ENCODE measurements at regions not wholly inside any gene's neighbourhood (a gene's known extent, or its start where the extent isn't known, plus 50 kb on each side); places are given as distances from the start of the nearest gene placed in this dataset.

DNA sequence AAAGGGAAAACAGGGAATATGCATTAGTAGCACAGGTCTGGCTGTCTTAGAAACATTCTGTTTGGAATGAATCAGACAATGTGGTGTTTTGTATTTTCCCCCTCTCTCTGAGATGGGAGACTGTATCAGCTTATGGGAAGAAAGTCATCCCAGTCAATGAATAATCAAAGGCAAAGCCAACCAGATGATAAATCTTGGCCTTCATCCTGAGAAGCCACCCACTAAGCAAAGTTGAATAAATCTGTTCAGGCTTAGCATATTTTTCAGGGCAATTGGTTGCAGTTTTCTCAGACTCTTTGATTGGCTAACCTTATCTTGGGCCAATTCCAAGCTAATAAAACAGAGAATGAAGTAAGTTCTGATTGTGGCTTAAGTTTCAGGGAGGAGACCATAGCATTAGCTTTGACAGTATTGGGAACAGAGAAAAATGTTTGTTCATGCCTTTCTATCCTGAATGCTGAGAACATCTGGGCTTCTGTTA is 63.6 kb upstream of the ARL8B start:
- DNase-seq, result no peak
- Histone ChIP-seq H3K4me1 (ENCODE audit: insufficient read depth) (no peaks in the 10 kb centered on the region), H3K27me3 (no peaks in the 10 kb centered on the region), H3K27ac (no peak overlapping the region), H3K36me3 (no peaks in the 10 kb centered on the region), H3K4me3 (no peak overlapping the region), H3K9me3 (no peaks in the 10 kb centered on the region)
- intact Hi-C loops (cut with DNase I), result loop anchor here in 3 of 4 donors (2.0 to 10.0 kb wide), 3 partner anchors 344 to 348 kb away; no protein-coding TSS in a partner anchor
- TF ChIP-seq POLR2A (IDR thresholded peaks at IDR 0.05), result no peak
- TF ChIP-seq, protein P1, sequence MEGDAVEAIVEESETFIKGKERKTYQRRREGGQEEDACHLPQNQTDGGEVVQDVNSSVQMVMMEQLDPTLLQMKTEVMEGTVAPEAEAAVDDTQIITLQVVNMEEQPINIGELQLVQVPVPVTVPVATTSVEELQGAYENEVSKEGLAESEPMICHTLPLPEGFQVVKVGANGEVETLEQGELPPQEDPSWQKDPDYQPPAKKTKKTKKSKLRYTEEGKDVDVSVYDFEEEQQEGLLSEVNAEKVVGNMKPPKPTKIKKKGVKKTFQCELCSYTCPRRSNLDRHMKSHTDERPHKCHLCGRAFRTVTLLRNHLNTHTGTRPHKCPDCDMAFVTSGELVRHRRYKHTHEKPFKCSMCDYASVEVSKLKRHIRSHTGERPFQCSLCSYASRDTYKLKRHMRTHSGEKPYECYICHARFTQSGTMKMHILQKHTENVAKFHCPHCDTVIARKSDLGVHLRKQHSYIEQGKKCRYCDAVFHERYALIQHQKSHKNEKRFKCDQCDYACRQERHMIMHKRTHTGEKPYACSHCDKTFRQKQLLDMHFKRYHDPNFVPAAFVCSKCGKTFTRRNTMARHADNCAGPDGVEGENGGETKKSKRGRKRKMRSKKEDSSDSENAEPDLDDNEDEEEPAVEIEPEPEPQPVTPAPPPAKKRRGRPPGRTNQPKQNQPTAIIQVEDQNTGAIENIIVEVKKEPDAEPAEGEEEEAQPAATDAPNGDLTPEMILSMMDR (IDR thresholded peaks at IDR 0.05), result no peak
- TF ChIP-seq EP300 (IDR thresholded peaks at IDR 0.05), result no peak

DNA sequence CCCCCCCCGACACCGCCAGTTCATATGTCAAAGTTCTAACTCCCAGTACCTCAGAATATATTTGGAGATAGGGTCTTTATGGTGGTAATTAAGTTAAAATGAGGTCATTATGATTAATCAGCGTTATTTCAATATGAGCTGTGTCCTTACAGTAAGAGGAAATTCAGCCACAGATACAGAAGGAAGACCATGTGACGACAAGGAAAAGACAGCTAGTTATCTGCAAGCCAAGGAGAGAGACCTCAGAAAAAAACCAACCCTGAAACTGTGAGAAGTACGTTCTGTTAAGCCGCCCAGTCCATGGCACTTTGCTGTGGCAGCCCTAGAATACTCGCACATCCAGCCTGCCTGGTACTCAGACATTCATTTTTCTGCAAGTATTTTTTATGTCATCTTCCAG is 62.3 kb upstream of the ARL8B start:
- Histone ChIP-seq H3K9me3 (no peaks in the 10 kb centered on the region), H3K27ac (no peak overlapping the region), H3K4me1 (ENCODE audit: insufficient read depth) (no peaks in the 10 kb centered on the region), H3K4me3 (no peak overlapping the region), H3K36me3 (no peaks in the 10 kb centered on the region), H3K27me3 (no peaks in the 10 kb centered on the region)
- DNase-seq, result no peak
- intact Hi-C loops (cut with DNase I), result loop anchor here in 3 of 4 donors (2.0 to 10.0 kb wide), 3 partner anchors 345 to 349 kb away; no protein-coding TSS in a partner anchor
- no peak for TF ChIP-seq EP300 (IDR thresholded peaks at IDR 0.05)
- TF ChIP-seq POLR2A (IDR thresholded peaks at IDR 0.05), result no peak
- TF ChIP-seq, protein P1 (IDR thresholded peaks at IDR 0.05), result no peak
- 85 to 87% (median 86%) methylated on average over 7 of the region's 7 CpGs for WGBS, 3 donors

GRCh38 chr3:5061218-5061569 is 60.9 kb upstream of the ARL8B start:
- intact Hi-C loops (cut with DNase I), result no loop called here
- Histone ChIP-seq H3K9me3 (no peaks in the 10 kb centered on the region), H3K27me3 (no peaks in the 10 kb centered on the region), H3K4me3 (no peak overlapping the region), H3K4me1 (ENCODE audit: insufficient read depth) (no peaks in the 10 kb centered on the region), H3K27ac (no peak overlapping the region), H3K36me3 (no peaks in the 10 kb centered on the region)
- TF ChIP-seq, protein P1 (IDR thresholded peaks at IDR 0.05), result no peak
- TF ChIP-seq POLR2A (IDR thresholded peaks at IDR 0.05) (no peak), EP300 (IDR thresholded peaks at IDR 0.05) (no peak)
- 83 to 95% (median 87%) methylated on average over 3 of the region's 3 CpGs for WGBS, 3 donors
- DNase-seq, result no peak

DNA sequence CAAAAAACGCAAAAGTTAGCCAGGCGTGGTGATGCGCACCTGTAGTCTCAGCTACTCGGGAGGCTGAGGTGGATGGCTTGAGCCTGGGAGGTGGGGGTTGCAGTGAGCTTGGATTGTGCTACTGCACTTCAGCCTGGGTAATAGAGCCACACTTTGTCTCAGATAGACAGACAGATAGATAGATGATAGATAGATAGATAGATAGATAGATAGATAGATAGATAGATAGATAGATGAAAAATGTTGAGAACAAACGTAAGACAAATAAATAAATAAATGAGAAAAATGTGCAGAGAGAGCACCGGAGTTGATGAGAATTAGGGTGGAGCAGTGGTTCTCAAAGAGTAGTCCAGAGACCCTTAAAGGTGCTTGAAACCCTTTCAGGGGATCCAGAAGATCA is 58.4 kb upstream of the ARL8B start:
- WGBS, 3 donors, result 86 to 92% (median 92%) methylated on average over 6 of the region's 6 CpGs

More for the DNA sequence above, 58.4 kb upstream of the ARL8B start:
- intact Hi-C loops (cut with DNase I), result no loop called here
- no peak for TF ChIP-seq EP300 (IDR thresholded peaks at IDR 0.05)
- TF ChIP-seq, protein P1 (IDR thresholded peaks at IDR 0.05), result no peak
- no peak for TF ChIP-seq POLR2A (IDR thresholded peaks at IDR 0.05)
- H3K27ac ChIP-seq, result no peak overlapping the region
- H3K36me3 ChIP-seq, result no peaks in the 10 kb centered on the region
- DNase-seq, result no peak
- H3K9me3 ChIP-seq, result no peaks in the 10 kb centered on the region
- no peaks in the 10 kb centered on the region for H3K27me3 ChIP-seq
- no peak overlapping the region for H3K4me3 ChIP-seq
- H3K4me1 ChIP-seq (ENCODE audit: insufficient read depth), result no peaks in the 10 kb centered on the region

Data from ovary (tissue), 7 donors.